Mammary epithelial cell (primary cell): ENCODE measurements at regions not wholly inside any gene's neighbourhood (a gene's known extent, or its start where the extent isn't known, plus 50 kb on each side); places are given as distances from the start of the nearest gene placed in this dataset.

Experiments
- CTCF ChIP-seq, 2 donors: IDR thresholded peaks in 1 of 2; conservative IDR thresholded peaks in 1 of 2; 2 replicates each; pipeline ENCODE4 v1.5.1; 2011 to 2012; ENCODE audit warnings: inconsistent platforms in 2 of 2, low read length in 2 of 2, mild to moderate bottlenecking in 2 of 2, control low read depth in 1 of 2, low read depth in 1 of 2; ENCODE audit not compliant: insufficient read depth in 1 of 2; ENCODE audit errors: extremely low read depth in 1 of 2
- EZH2 ChIP-seq: IDR thresholded peaks from 2 replicates; pipeline ENCODE4 v1.6.1; 2012; ENCODE audit warnings: low read length, inconsistent platforms, borderline replicate concordance

GRCh38 chr1:112232848-112233247 lies 163.2 kb upstream of the CTTNBP2NL start:
- TF ChIP-seq CTCF (conservative IDR thresholded peaks at IDR 0.05 in 1 of 2, IDR thresholded peaks at IDR 0.05 in 1 of 2; ENCODE audit: extremely low read depth in 1 of 2, insufficient read depth in 1 of 2, low read depth in 1 of 2, low read length in 2 of 2) (no peak), EZH2 (no peak)
